Bronchial epithelial cell (primary cell): ENCODE measurements at regions not wholly inside any gene's neighbourhood (a gene's known extent, or its start where the extent isn't known, plus 50 kb on each side); places are given as distances from the start of the nearest gene placed in this dataset.

Source experiments
- DNase-seq: peaks from one replicate; pipeline ENCODE4 v3.0.0-alpha.2; 2010; ENCODE audit warnings: low read depth
- FAIRE-seq: peaks from 2 replicates; lab custom pipeline; 2011; peaks lifted over from hg19 to GRCh38; lab: Jason Lieb, UNC
- H3K27me3 ChIP-seq: 2 replicates; pipeline ENCODE4 v1.5.1; 2011; ENCODE audit warnings: low read length; ENCODE audit not compliant: control insufficient read depth, insufficient read depth
- H3K36me3 ChIP-seq: 2 replicates; pipeline ENCODE4 v1.5.1; 2011; ENCODE audit warnings: low read length; ENCODE audit not compliant: control insufficient read depth, insufficient read depth
- H3K4me3 ChIP-seq: 2 replicates; pipeline ENCODE4 v1.5.1; 2011; ENCODE audit warnings: mild to moderate bottlenecking, low read depth, low read length, control low read depth
- TF ChIP-seq, protein P1 (sequence below): IDR thresholded peaks from 2 replicates; pipeline ENCODE4 v1.5.1; 2011; ENCODE audit warnings: mild to moderate bottlenecking, moderate library complexity, low read length, control low read depth, inconsistent platforms; ENCODE audit not compliant: insufficient read depth, severe bottlenecking

DNA sequence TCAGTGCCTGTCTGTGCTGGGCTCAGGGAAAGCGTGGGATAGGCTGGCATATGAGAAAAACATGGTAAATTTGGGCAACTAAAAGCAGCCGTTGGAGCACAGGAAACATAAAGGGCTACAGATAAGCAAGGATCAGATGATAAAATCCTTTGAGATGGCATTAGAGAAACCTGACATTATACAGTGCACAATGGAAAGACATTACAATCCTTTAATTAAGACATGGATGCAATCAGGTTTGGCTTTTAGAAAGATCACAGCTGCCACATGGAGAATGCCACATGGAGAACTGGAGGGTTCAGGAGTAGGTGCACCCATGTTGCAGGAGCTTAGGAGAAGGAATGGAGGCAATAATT is 117.3 kb downstream of the CDC42EP3 start:
- Histone ChIP-seq H3K36me3 (no peaks in the 10 kb centered on the region), H3K27me3 (no peaks in the 10 kb centered on the region), H3K4me3 (no peak overlapping the region)
- no peak for FAIRE-seq
- DNase-seq, result no peak
- TF ChIP-seq, protein P1, sequence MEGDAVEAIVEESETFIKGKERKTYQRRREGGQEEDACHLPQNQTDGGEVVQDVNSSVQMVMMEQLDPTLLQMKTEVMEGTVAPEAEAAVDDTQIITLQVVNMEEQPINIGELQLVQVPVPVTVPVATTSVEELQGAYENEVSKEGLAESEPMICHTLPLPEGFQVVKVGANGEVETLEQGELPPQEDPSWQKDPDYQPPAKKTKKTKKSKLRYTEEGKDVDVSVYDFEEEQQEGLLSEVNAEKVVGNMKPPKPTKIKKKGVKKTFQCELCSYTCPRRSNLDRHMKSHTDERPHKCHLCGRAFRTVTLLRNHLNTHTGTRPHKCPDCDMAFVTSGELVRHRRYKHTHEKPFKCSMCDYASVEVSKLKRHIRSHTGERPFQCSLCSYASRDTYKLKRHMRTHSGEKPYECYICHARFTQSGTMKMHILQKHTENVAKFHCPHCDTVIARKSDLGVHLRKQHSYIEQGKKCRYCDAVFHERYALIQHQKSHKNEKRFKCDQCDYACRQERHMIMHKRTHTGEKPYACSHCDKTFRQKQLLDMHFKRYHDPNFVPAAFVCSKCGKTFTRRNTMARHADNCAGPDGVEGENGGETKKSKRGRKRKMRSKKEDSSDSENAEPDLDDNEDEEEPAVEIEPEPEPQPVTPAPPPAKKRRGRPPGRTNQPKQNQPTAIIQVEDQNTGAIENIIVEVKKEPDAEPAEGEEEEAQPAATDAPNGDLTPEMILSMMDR, result no peak

DNA sequence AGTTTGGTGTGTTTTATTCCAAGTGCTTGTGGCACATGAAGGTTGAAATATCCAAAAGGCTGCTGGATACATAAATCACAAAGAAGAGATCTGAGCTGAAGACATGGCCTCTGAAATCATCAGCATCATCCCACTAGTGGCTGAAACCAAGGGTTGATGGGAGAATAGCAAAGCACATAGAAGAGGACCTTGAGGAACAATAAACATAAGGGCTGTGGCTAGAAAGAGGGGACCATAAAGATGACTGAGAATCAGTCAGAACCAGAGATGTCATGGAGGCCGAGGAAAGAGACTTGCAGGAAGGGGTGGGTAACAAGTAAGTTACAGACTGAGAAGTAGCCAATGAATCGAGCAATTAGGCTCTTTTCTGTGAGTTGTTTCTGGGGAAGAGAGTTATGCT is 116.8 kb downstream of the CDC42EP3 start:
- TF ChIP-seq, protein P1, result no peak
- FAIRE-seq, result no peak
- no peak for DNase-seq

DNA sequence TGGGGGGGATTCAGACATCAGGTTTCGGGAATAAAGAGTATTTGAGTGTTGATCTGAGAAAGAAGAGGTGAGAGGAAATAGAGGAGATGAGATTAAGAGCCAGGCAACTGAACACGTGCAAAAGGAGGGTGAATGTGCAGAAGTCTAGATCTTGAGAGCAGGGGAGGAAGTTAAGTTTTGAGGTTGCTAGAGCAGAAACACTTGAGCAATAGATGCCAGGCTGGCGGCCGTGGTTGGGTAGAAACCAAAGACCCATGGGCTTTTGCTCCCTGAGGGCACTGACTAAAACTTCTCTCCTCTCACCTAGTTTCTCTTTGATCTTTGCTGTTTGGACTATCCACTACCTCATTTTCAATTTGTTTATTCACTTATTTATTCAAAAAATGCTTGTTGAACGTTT is 116.0 kb downstream of the CDC42EP3 start:
- DNase-seq, result no peak

More for the DNA sequence above, 116.8 kb downstream of the CDC42EP3 start:
- H3K36me3 ChIP-seq, result no peaks in the 10 kb centered on the region
- no peak overlapping the region for H3K4me3 ChIP-seq
- H3K27me3 ChIP-seq, result no peaks in the 10 kb centered on the region

DNA sequence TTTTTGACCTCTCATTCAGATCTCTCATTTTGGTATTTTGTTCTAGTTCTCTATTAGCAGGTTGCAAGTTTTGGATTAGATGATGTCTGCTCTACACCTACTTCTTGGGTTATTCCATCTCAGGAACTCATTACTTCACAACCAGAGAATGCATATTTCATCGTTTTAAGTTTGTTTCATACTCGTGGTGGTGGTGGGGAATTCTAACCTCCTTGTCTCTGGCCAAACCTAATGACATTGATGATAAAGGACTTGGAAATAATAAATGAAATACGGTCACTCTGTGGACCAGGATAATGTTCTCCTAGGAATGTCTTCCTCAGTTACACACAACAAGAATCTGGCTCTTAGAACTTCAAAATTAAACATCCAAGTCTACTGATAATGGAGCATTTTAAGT is 115.2 kb downstream of the CDC42EP3 start:
- FAIRE-seq (no peak), DNase-seq (no peak)
- H3K4me3 ChIP-seq, result no peak overlapping the region
- H3K36me3 ChIP-seq, result no peaks in the 10 kb centered on the region
- no peaks in the 10 kb centered on the region for H3K27me3 ChIP-seq
- TF ChIP-seq, protein P1, result no peak

More for the DNA sequence above, 116.0 kb downstream of the CDC42EP3 start:
- TF ChIP-seq, protein P1, result no peak
- H3K27me3 ChIP-seq, result no peaks in the 10 kb centered on the region
- H3K36me3 ChIP-seq, result no peaks in the 10 kb centered on the region
- FAIRE-seq, result no peak
- H3K4me3 ChIP-seq, result no peak overlapping the region

DNA sequence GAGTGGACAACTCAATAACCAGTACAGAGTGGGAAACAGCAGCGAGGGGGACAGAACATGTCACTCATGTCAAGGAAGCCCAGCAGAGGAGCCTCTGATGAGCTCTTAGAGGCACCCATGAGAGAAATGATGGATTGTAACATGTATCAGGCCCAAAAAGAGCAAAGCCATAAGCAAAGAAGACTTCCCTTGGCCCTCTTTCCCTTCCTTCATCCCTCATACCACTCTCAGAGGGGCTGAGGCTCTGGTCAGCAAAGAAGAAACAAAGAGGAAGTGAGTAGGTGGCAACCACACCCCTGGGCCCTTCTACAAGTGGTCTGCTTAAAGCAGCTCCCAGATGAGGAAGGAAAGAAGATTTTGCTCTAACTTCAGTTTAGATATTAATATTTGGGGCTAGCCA is 112.8 kb downstream of the CDC42EP3 start:
- FAIRE-seq, result no peak
- H3K4me3 ChIP-seq, result no peak overlapping the region
- no peak for DNase-seq
- H3K27me3 ChIP-seq, result no peaks in the 10 kb centered on the region
- H3K36me3 ChIP-seq, result no peaks in the 10 kb centered on the region
- TF ChIP-seq, protein P1, result no peak

DNA sequence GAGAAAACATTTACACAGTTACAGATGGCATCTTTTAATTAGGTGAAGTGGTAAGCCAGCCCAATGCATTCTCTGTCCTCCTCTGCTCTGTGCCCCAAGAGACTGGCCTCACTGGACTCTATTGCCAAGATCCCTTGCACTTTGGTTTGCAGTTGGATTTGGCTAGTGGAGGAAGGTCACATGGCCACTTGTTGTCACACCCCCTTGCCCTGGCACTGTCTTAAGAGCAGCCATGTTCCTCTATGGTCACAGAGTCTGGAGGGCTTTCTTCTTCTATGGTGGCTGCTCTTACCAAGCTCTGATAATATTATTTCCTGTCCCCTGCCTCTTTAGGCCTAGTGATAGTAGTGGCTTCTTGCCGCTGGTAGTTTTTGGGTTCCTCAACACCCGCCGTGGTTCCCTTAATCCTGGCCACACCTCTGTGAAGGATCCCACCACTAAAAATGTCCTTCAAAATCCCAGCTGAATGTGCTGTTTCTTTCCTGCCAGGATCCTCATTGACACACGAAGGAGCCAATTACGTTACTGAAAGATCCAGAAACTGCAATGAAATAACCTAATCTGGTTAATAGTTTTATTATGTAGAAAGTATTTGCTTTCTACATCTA is 111.1 kb downstream of the CDC42EP3 start:
- DNase-seq (no peak), FAIRE-seq (no peak)
- no peak overlapping the region for H3K4me3 ChIP-seq
- TF ChIP-seq, protein P1, result no peak
- H3K36me3 ChIP-seq, result no peaks in the 10 kb centered on the region
- no peaks in the 10 kb centered on the region for H3K27me3 ChIP-seq
